ENCODE measurements at regions not wholly inside any gene's neighbourhood (a gene's known extent, or its start where the extent isn't known, plus 50 kb on each side); places are given as distances from the start of the nearest gene placed in this dataset.

GRCh38 chr5:61623401-61624069 is 291.5 kb downstream of the ZSWIM6 start:
- DNase-seq, result no peak

GRCh38 chr5:61624553-61625136 is 292.6 kb downstream of the ZSWIM6 start:
- DNase-seq, result no peak

- DNase-seq, result no peak
These were observed 293.1 kb downstream of the ZSWIM6 start for GRCh38 chr5:61625137-61625561.

DNA sequence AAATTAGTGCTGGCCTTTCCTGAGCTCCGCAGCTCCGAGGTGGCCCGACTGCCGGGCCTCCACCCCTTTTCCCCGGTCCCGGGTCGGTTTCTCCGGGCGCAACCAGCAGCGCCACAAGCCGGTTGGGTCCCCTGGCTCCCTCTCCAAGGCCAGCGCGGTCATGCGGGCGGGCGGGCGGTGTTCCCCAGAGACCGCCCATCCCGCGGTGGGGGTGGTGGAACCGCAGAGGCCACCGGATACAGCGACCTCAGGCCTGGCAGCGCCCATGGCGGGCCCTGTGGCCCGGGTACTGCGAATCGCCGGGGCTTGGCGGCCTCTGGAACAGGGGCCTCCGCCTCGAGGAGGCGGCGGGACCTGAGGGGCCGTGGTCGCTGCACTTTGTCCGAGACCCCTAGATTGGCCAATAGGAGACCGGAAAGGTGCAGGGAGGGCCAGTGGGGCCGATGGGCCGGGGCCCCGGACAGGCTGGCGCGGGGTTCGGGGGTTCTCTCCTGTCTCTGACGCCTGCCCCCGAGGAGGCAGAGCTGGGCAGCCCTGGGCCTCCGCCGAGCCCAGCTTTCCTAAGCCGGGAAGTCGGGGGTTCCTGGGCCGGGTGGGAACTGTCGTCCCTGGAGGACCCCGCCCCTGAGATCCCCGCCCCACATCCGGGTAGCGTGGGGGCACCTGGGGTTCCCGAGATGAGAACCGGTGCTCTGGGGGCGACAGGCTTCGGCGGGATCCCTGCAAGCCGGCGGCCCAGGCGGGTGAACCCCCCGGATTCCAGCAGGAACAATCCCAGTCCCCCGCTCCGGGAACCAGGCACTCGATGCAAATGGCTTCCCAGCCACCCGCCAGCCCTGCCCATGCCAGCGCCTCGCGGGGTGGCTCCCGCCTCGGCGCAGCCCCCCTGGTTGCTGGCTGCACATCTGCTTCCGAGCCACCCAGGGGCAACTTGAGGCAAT is 293.9 kb downstream of the ZSWIM6 start:
- DNase-seq, result peak; percentile 65

DNA sequence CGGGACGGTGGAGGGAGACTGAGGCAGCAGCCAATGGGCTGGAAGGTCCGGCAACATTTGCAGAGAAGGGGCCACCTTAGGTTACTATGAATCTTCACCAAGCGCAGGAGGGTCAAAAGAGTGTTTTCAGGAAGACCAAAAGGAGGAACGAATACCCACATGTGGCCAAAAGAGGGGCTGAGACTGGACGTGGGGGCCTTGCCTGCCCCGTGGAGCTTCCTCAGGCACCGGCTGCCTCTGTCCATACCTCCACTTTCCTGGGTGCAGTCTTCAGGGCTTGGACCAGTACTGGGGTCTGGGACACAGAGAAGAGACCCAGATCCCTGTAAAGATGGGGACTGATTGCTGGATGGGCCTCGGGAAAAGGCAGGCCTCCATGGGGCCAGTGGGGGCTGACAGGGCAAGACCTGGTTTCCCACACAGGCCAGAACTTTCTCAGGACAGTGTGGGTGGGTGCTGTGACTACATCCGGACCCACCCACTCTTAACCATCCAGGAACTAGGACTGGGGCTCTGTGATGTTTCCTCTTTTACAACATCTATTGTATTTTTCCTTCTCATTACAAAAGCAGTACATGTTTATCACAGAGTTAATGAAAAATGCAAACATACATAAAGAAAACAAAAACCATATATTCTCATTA is 294.7 kb downstream of the ZSWIM6 start:
- DNase-seq, result no peak

GRCh38 chr5:61627531-61627930 is 295.5 kb downstream of the ZSWIM6 start:
- no peak for DNase-seq

- DNase-seq, result no peak
These were observed 298.9 kb downstream of the ZSWIM6 start for GRCh38 chr5:61630908-61631307.

DNA sequence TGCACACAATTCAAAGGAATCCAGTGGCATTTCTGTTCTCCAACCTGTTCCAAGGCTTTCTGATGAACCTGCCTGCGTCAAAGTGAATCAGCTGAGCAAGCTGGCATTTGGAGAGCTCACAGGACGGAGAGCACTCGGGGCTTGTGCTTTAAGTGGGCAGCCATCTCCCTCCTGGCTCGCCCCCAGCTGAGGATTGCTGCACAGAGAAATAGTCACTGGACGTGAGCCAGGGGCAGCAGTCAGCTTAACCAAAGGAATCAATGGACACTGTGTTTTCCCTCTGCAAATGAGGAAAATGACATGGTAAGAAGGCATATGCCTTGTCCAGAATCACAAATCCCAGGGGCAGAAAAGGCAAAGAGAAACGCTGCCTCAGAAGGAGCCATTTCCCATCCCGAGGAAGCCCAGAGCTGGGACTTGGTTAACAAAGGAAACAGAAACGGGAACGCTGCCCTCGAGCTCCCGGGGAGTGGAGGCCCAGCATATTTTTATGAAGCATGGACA is 299.4 kb downstream of the ZSWIM6 start:
- DNase-seq, result no peak

DNA sequence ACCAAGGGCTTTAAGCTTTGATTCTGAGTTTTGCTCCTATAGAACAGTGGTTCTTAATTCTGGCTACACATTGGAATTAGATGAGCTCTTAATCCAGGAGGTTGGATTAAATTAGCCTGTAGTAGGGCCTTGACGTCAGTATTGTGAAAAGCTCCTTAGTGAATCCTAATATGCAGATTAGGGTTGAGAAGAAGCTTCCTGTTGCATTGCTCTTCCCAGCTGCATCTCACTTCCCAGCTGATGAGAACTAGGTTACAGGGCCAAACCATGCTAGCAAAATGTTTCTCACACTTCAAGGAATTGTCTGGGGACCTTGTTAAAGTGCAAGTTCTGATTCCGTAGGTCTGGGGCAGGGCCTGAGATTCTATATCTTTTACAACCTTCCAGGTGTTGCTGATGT is 300.0 kb downstream of the ZSWIM6 start:
- no peak for DNase-seq

DNA sequence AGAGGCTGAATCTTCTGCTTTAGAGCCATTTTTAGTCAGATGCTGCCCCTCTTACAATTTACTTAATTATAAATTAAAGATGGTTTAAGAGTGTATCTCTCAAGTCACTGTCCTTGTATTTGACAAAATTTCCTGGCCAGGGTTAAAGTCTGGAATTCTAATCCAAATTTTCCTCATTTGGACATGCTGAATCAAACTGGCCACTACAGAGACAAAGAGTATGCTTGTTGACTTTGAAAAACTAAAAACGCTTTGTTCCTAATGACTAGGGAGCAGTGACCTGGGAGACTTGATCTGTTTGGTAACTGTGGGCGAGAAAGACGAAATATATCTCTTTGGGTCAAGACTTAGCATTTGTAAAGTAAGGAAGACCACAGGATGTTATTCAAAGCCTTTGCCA is 303.2 kb downstream of the ZSWIM6 start:
- DNase-seq, result no peak

- DNase-seq, result no peak
These were observed 305.5 kb downstream of the ZSWIM6 start for GRCh38 chr5:61637566-61637965.

- no peak for DNase-seq
These were observed 306.4 kb downstream of the ZSWIM6 start for GRCh38 chr5:61638476-61638875.

DNA sequence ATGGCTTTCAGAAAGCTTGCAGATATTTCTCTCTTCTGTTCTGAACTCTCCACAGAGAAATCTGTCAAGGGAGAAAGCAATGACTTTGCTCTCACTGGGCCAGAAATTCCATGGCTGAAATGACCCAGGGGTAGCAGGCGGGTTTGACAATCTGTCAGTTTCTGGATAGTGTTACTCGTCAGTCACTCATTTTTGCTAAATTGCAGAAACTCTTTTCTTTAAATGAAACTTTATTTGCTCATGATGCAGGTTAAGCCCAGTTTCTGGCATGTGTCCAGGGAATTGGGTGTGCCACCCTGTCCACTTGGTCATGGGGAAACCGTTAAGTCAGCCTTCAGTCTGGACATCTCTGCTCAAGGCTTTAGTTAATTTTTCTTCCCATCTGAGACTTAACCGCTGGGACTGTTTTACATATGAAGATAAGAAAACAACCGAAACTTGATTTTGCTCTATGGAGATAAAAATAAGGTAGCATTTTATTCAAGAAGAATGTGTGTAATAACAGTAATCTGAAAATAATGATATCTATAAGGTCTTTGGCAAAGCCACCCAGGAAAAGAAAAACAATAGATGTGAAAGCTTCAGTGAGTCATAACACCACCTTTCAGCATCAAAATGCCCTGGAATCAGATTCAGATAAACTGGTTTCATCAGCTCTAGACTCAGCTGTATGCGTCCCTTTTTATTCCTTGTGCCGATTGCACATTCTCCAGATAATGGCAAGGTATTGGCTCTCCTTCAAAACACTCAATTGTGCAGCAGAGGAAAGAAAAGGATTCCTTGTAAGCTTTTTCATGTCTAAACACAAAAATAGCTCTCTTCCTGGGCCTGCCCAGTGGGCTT is 308.3 kb downstream of the ZSWIM6 start:
- no peak for DNase-seq

DNA sequence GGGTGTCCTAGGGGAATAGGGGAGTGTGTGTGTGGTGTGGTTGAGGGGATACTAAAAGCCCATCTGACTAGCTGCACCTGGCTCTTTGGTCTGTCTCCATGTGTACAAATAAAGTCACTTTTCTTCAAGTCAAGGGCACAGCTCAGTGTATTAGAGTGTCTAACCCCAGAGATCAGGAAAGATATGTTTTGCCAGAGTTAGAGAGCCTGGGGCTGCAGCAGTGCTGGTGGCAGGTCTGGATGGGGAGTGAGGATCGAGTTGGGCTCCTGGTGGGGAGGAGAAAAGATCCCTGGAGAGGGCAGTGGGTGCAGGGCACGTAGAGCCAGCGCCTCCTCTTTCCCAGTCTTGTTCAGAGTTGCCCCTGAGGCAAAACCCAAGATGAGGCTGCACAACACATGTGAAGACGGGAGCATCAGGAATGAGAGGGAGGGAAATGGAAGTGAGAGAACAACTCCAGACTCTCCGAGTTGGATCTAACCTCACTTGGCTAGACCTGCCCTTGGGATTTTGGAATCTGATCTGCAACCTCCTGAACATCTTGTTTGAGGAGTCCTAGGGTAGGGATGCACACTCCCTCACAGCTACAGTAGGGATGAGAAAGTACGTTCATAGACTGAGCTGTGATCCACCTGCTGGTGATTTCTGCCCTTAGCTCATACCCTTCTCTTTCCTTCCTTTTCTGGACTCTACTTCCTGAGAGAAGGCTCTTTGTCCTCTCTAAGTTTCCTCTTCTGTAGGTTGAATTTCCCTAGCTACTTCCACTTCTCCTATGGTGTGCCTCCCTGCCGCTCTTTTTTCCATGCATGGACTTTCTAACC is 309.9 kb downstream of the ZSWIM6 start:
- DNase-seq, result no peak

GRCh38 chr5:61647672-61648071 is 315.6 kb downstream of the ZSWIM6 start:
- DNase-seq, result no peak

GRCh38 chr5:61649231-61649630 is 317.2 kb downstream of the ZSWIM6 start:
- no peak for DNase-seq

DNA sequence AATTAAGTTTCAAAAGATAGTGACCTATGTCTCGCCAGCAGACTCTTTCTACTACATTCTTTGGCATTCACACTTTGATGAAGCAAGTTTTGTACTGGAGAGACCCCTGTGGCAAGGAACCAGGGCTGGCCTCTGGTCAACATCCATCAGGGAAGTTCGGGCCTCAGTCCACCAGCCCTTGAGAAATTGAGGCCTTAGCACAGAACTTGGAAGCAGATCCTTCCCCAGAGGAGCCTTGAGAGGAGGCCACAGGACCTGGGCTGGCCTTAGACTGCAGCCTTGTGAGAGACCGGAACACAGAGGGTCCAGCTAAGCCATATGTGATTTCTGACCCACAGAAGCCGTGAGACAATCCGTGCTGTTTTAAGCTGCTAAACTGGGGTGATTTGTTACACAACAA is 317.9 kb downstream of the ZSWIM6 start:
- no peak for DNase-seq

DNA sequence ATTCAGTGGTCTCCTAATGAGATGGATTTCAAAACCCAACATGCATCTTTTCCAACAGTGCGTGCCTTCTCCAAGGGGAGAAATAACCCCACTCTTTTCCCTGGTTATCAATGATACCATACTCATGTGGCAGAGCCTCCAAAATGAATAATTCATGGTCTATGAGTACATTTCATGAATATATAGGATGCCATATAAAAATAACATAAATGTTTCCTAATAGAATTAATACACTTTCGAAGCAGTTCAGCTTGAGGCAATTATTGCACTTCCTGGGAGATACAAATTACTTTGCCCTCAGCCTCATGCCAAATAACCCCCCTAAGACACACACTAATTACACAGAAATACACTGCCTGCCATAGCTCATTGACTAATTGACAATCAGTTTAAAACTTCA is 318.6 kb downstream of the ZSWIM6 start:
- DNase-seq, result no peak

DNA sequence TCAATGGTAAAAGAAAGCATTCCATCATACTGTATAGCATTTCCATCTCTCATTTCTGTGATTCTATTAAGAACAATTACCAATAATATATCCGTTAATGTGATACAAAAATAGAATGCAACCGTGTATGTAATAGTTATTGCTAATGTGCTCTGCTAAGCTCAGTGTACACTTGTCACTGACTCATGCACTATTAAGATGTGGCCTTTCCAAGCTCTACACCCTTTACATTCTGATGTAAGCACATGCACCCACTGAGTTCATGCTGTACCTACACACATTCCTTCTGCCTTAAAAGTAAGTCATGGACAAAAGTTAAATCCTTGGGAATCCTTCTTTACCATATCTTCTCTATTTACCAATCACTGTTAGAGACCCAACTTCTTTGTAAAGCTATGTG is 319.1 kb downstream of the ZSWIM6 start:
- no peak for DNase-seq

- no peak for DNase-seq
These were observed 320.9 kb downstream of the ZSWIM6 start for GRCh38 chr5:61652916-61653315.

Data from NCI-H774 (cell line).